ENCODE measurements at regions not wholly inside any gene's neighbourhood (a gene's known extent, or its start where the extent isn't known, plus 50 kb on each side); places are given as distances from the start of the nearest gene placed in this dataset.
"Not testable (repeated sequence)": the region's sequence is repeated elsewhere in the genome, so short reads cannot be mapped to it uniquely, and the experiment has no call there.

DNA sequence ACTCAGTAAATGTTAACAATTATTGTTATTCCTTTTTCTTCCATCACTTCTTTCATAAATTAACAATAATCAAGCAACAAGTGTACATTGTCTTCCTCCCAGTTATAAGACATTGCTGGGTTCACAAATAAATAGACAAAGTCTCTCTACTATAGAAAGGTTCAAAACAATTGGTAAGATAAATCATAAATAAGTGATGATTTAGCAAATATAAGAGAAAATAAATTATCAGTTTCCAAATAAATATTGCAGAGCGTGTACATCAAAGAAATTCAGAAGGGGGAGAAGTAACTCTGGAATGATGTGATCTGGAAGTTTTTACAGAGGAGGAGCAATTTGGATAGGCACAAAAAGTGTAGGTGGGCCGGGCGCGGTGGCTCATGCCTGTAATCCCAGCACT lies 114.2 kb downstream of the BASP1 start:
- Histone ChIP-seq H3K36me3 (ENCODE audit: insufficient read depth, low read length, poor library complexity, severe bottlenecking) (no peaks in the 10 kb centered on the region), H3K4me3 (ENCODE audit: low read depth, low read length, poor library complexity, severe bottlenecking) (no peak overlapping the region), H3K27me3 (replicated peaks; ENCODE audit: insufficient read depth, low read depth, low read length, poor library complexity) (no peaks in the 10 kb centered on the region), H3K27ac (ENCODE audit: low read depth, low read length, poor library complexity, severe bottlenecking) (no peak overlapping the region), H3K9me3 (ENCODE audit: low read depth, low read length, poor library complexity, severe bottlenecking) (no peaks in the 10 kb centered on the region), H3K4me1 (ENCODE audit: insufficient read depth, low read length, poor library complexity, severe bottlenecking) (peaks cover 9% of the 10 kb centered on the region)
- TF ChIP-seq EZH2 (IDR thresholded peaks at IDR 0.05; ENCODE audit: borderline replicate concordance, low read depth, low read length, poor library complexity, severe bottlenecking) (no peak), CTCF (conservative IDR thresholded peaks at IDR 0.05; ENCODE audit: low read depth, low read length) (no peak)
- no TSS peak for BruUV-seq (replicated peaks)
- ChIA-PET POLR2A (ENCODE audit: low non-redundant PET) (no interaction called here), CTCF (no interaction called here)
- intact Hi-C loops (cut with micrococcal nuclease; ENCODE audit: unreplicated experiment), result no loop called here
- no peak for DNase-seq (ENCODE audit: low spot score)

- H3K9me3 ChIP-seq (ENCODE audit: low read depth, low read length, poor library complexity, severe bottlenecking), result peaks cover 11% of the 10 kb centered on the region
- H3K27me3 ChIP-seq (replicated peaks; ENCODE audit: insufficient read depth, low read depth, low read length, poor library complexity), result no peaks in the 10 kb centered on the region
- H3K4me3 ChIP-seq (ENCODE audit: low read depth, low read length, poor library complexity, severe bottlenecking), result no peak overlapping the region
- ChIA-PET POLR2A (ENCODE audit: low non-redundant PET) (no interaction called here), CTCF (no interaction called here)
- BruUV-seq (replicated peaks), result no TSS peak
- H3K36me3 ChIP-seq (ENCODE audit: insufficient read depth, low read length, poor library complexity, severe bottlenecking), result no peaks in the 10 kb centered on the region
- no peak for TF ChIP-seq EZH2 (IDR thresholded peaks at IDR 0.05; ENCODE audit: borderline replicate concordance, low read depth, low read length, poor library complexity, severe bottlenecking)
- TF ChIP-seq CTCF (conservative IDR thresholded peaks at IDR 0.05; ENCODE audit: low read depth, low read length), result no peak
- no peak for DNase-seq (ENCODE audit: low spot score)
- no peaks in the 10 kb centered on the region for H3K4me1 ChIP-seq (ENCODE audit: insufficient read depth, low read length, poor library complexity, severe bottlenecking)
- no peak overlapping the region for H3K27ac ChIP-seq (ENCODE audit: low read depth, low read length, poor library complexity, severe bottlenecking)
- intact Hi-C loops (cut with micrococcal nuclease; ENCODE audit: unreplicated experiment), result no loop called here
Measured at GRCh38 chr5:17333755-17334154, 116.3 kb downstream of the BASP1 start.

DNA sequence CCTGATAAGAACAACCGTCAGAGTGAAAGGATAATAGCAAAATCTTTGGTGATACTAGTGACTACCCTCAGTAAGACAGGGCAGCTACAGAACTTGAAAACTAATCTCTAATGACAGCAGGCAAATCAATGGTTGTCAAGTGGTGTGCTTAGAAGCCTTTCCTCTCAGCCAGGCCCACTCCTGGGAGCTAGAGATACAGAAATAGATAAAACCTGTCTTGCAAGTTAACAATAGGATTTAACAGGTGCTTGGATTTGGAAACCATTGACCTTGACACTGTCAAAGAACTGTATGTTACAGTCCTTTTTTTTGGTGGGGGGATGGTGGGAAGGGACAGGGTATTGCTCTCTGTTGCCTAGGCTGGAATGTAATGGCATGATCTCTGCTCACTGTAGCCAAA lies 118.6 kb downstream of the BASP1 start:
- Histone ChIP-seq H3K4me3 (ENCODE audit: low read depth, low read length, poor library complexity, severe bottlenecking) (no peak overlapping the region), H3K4me1 (ENCODE audit: insufficient read depth, low read length, poor library complexity, severe bottlenecking) (peaks cover 7% of the 10 kb centered on the region), H3K27me3 (replicated peaks; ENCODE audit: insufficient read depth, low read depth, low read length, poor library complexity) (no peaks in the 10 kb centered on the region), H3K9me3 (ENCODE audit: low read depth, low read length, poor library complexity, severe bottlenecking) (peaks cover 13% of the 10 kb centered on the region), H3K27ac (ENCODE audit: low read depth, low read length, poor library complexity, severe bottlenecking) (no peak overlapping the region), H3K36me3 (ENCODE audit: insufficient read depth, low read length, poor library complexity, severe bottlenecking) (no peaks in the 10 kb centered on the region)
- no peak for DNase-seq (ENCODE audit: low spot score)
- TF ChIP-seq CTCF (conservative IDR thresholded peaks at IDR 0.05; ENCODE audit: low read depth, low read length) (no peak), EZH2 (IDR thresholded peaks at IDR 0.05; ENCODE audit: borderline replicate concordance, low read depth, low read length, poor library complexity, severe bottlenecking) (no peak)
- CTCF ChIA-PET, result no interaction called here
- no TSS peak for BruUV-seq (replicated peaks)
- intact Hi-C loops (cut with micrococcal nuclease; ENCODE audit: unreplicated experiment), result no loop called here
- POLR2A ChIA-PET (ENCODE audit: low non-redundant PET), result no interaction called here

DNA sequence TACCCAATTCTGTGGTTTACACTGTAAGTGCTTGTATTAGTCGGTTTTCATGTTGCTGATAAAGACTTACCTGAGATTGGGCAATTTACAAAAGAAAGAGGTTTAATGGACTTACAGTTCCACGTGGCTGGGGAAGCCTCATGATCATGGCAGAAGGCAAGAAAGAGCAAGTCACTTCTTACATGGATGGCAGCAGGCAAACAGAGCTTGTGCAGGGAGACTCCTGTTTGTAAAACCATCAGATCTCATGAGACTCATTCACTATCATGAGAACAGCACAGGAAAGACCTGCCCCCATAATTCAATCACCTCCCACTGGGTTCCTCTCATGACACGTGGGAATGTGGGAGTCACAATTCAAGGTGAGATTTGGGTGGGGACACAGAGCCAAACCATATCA lies 119.3 kb downstream of the BASP1 start:
- H3K4me1 ChIP-seq (ENCODE audit: insufficient read depth, low read length, poor library complexity, severe bottlenecking); DNase-seq (ENCODE audit: low spot score); H3K27me3 ChIP-seq (replicated peaks; ENCODE audit: insufficient read depth, low read depth, low read length, poor library complexity); H3K36me3 ChIP-seq (ENCODE audit: insufficient read depth, low read length, poor library complexity, severe bottlenecking); POLR2A ChIA-PET (ENCODE audit: low non-redundant PET); H3K4me3 ChIP-seq (ENCODE audit: low read depth, low read length, poor library complexity, severe bottlenecking); H3K27ac ChIP-seq (ENCODE audit: low read depth, low read length, poor library complexity, severe bottlenecking); intact Hi-C loops (cut with micrococcal nuclease; ENCODE audit: unreplicated experiment); CTCF ChIA-PET; BruUV-seq (replicated peaks): not testable (repeated sequence)
- H3K9me3 ChIP-seq (ENCODE audit: low read depth, low read length, poor library complexity, severe bottlenecking), result peaks cover 13% of the 10 kb centered on the region
